ENCODE measurements at regions not wholly inside any gene's neighbourhood (a gene's known extent, or its start where the extent isn't known, plus 50 kb on each side); places are given as distances from the start of the nearest gene placed in this dataset.
A peak's percentile ranks its signal among the peaks of the same experiment; 100 is the strongest.

- intact Hi-C loops (cut with DNase I) = no loop called here
- H3K27me3 ChIP-seq = no peaks in the 10 kb centered on the region
- ATAC-seq (no peak), DNase-seq (no peak)
- TF ChIP-seq CTCF (IDR thresholded peaks at IDR 0.05) = peak in 1 of 2 donors; percentile 10
- H3K27ac ChIP-seq = no peak overlapping the region
- no peaks in the 10 kb centered on the region for H3K9me3 ChIP-seq
- H3K4me1 ChIP-seq = no peaks in the 10 kb centered on the region
- no peak overlapping the region for H3K4me3 ChIP-seq
- H3K36me3 ChIP-seq = no peaks in the 10 kb centered on the region
Observed at GRCh38 chr20:11755071-11755841, 162.4 kb upstream of the BTBD3 start.

DNA sequence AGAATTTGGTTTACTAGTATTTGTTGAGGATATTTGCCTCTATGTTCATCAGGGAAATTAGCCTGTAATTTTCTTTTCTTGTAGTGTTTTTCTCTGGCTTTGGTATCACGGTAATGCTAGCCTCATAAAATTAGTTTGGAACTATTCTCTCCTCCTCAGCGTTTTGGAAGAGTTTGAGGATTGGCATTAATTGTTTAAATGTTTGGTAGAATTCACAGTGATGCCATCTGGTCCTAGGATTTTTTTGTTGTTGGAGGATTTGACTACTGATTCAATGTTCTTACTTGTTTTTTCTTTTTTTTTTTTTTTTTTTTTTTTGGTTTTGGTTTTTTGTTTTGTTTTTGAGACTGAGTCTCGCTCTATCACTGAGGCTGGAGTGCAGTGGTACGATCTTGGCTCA, 156.2 kb upstream of the BTBD3 start:
- no peak overlapping the region for H3K4me3 ChIP-seq
- no peaks in the 10 kb centered on the region for H3K9me3 ChIP-seq
- DNase-seq (no peak), ATAC-seq (no peak)
- H3K27me3 ChIP-seq = no peaks in the 10 kb centered on the region
- no peak for TF ChIP-seq CTCF (IDR thresholded peaks at IDR 0.05)
- no peak overlapping the region for H3K27ac ChIP-seq
- intact Hi-C loops (cut with DNase I) = no loop called here
- H3K4me1 ChIP-seq = no peaks in the 10 kb centered on the region
- no peaks in the 10 kb centered on the region for H3K36me3 ChIP-seq

GRCh38 chr20:11766961-11767360, 150.7 kb upstream of the BTBD3 start:
- peak; percentile 65 for ATAC-seq
- H3K4me1 ChIP-seq = no peaks in the 10 kb centered on the region
- H3K27ac ChIP-seq = no peak overlapping the region
- TF ChIP-seq CTCF (IDR thresholded peaks at IDR 0.05) = no peak
- H3K27me3 ChIP-seq = no peaks in the 10 kb centered on the region
- no peaks in the 10 kb centered on the region for H3K36me3 ChIP-seq
- intact Hi-C loops (cut with DNase I) = no loop called here
- peak in 1 of 4 donors; percentile 33 for DNase-seq
- H3K9me3 ChIP-seq = no peaks in the 10 kb centered on the region
- no peak overlapping the region for H3K4me3 ChIP-seq

- no peaks in the 10 kb centered on the region for H3K27me3 ChIP-seq
- no peaks in the 10 kb centered on the region for H3K36me3 ChIP-seq
- no peaks in the 10 kb centered on the region for H3K4me1 ChIP-seq
- TF ChIP-seq CTCF (IDR thresholded peaks at IDR 0.05) = no peak
- peaks cover 0 to 2% of the 10 kb centered on the region in 2 donors for H3K9me3 ChIP-seq
- H3K27ac ChIP-seq = no peak overlapping the region
- ATAC-seq (no peak), DNase-seq (no peak)
- no peak overlapping the region for H3K4me3 ChIP-seq
- intact Hi-C loops (cut with DNase I) = no loop called here
Observed at GRCh38 chr20:11769825-11770224, 147.9 kb upstream of the BTBD3 start.

GRCh38 chr20:11772226-11772730, 145.4 kb upstream of the BTBD3 start:
- Histone ChIP-seq H3K27ac (no peak overlapping the region), H3K27me3 (no peaks in the 10 kb centered on the region), H3K36me3 (no peaks in the 10 kb centered on the region), H3K4me3 (no peak overlapping the region), H3K4me1 (no peaks in the 10 kb centered on the region), H3K9me3 (peaks cover 0 to 2% of the 10 kb centered on the region in 2 donors)
- DNase-seq (no peak), ATAC-seq (no peak)
- no peak for TF ChIP-seq CTCF (IDR thresholded peaks at IDR 0.05)
- intact Hi-C loops (cut with DNase I) = no loop called here
